Neural progenitor cell (in vitro differentiated cells): ENCODE measurements at regions not wholly inside any gene's neighbourhood (a gene's known extent, or its start where the extent isn't known, plus 50 kb on each side); places are given as distances from the start of the nearest gene placed in this dataset.

ENCODE experiments used
- DNase-seq: peaks from one replicate; pipeline ENCODE4 v3.0.0-alpha.2; 2016; ENCODE audit warnings: low spot score
- H2AFZ ChIP-seq: fragments of 200-600 bp; sonication (generic); replicated peaks from 2 replicates; pipeline ENCODE4 v1.6.1; 2016; ENCODE audit warnings: antibody characterized with exemption
- H3F3A ChIP-seq: fragments of 200-600 bp; sonication (generic); 2 replicates; pipeline ENCODE4 v1.6.1; 2016; ENCODE audit warnings: antibody characterized with exemption, low read depth
- H3K27ac ChIP-seq: fragments of 200-600 bp; sonication (generic); 2 replicates; pipeline ENCODE4 v1.5.1; 2016; ENCODE audit warnings: mild to moderate bottlenecking
- H3K27me3 ChIP-seq: fragments of 200-600 bp; sonication (generic); 2 replicates; pipeline ENCODE4 v1.6.1; 2016; ENCODE audit warnings: mild to moderate bottlenecking, moderate library complexity
- H3K36me3 ChIP-seq: fragments of 200-600 bp; sonication (generic); 2 replicates; pipeline ENCODE4 v1.5.1; 2016
- H3K4me1 ChIP-seq: fragments of 200-600 bp; sonication (generic); 2 replicates; pipeline ENCODE4 v1.6.1; 2016; ENCODE audit warnings: mixed run types
- H3K4me2 ChIP-seq: fragments of 200-600 bp; sonication (generic); 2 replicates; pipeline ENCODE4 v1.6.1; 2016
- H3K4me3 ChIP-seq: fragments of 200-600 bp; sonication (generic); 2 replicates; pipeline ENCODE4 v1.5.1; 2016
- H3K79me2 ChIP-seq: fragments of 200-600 bp; sonication (generic); 2 replicates; pipeline ENCODE4 v1.6.1; 2016; ENCODE audit warnings: low read depth
- H3K9ac ChIP-seq: fragments of 200-600 bp; sonication (generic); 2 replicates; pipeline ENCODE4 v1.6.1; 2016
- H3K9me3 ChIP-seq: fragments of 200-600 bp; sonication (generic); 2 replicates; pipeline ENCODE4 v1.5.1; 2016; ENCODE audit warnings: low read depth
- H4K20me1 ChIP-seq: fragments of 200-600 bp; sonication (generic); 2 replicates; pipeline ENCODE4 v1.6.1; 2016; ENCODE audit warnings: low read depth
- H3K27ac Mint-ChIP-seq: 3 replicates; pipeline ENCODE4 v1.8.0; 2021; ENCODE audit warnings: mixed read lengths
- H3K27me3 Mint-ChIP-seq: 2 replicates; pipeline ENCODE4 v1.8.0; 2022; ENCODE audit warnings: low read depth, mild to moderate bottlenecking, inconsistent platforms, moderate library complexity, mixed read lengths; ENCODE audit not compliant: insufficient read depth
- H3K36me3 Mint-ChIP-seq: 3 replicates; pipeline ENCODE4 v1.8.0; 2021; ENCODE audit warnings: mixed read lengths
- H3K4me1 Mint-ChIP-seq: 3 replicates; pipeline ENCODE4 v1.8.0; 2021; ENCODE audit warnings: mixed read lengths
- H3K4me3 Mint-ChIP-seq: 3 replicates; pipeline ENCODE4 v1.8.0; 2021; ENCODE audit warnings: mild to moderate bottlenecking, moderate library complexity, mixed read lengths
- H3K9me3 Mint-ChIP-seq: 3 replicates; pipeline ENCODE4 v1.8.0; 2020; ENCODE audit warnings: mixed read lengths
- EZH2 ChIP-seq: fragments of 200-600 bp; sonication (generic); IDR thresholded peaks from 2 replicates; pipeline ENCODE4 v1.6.1; 2017; ENCODE audit warnings: antibody characterized with exemption, mild to moderate bottlenecking, moderate library complexity
- EZH2phosphoT487 ChIP-seq: fragments of 200-600 bp; sonication (generic); IDR thresholded peaks from 2 replicates; pipeline ENCODE4 v1.6.1; 2017; ENCODE audit warnings: antibody characterized with exemption
- TF ChIP-seq, protein P1 (sequence below): fragments of 200-600 bp; sonication (generic); IDR thresholded peaks from 2 replicates; pipeline ENCODE4 v1.5.1; 2017; ENCODE audit warnings: antibody characterized with exemption, mild to moderate bottlenecking

DNA sequence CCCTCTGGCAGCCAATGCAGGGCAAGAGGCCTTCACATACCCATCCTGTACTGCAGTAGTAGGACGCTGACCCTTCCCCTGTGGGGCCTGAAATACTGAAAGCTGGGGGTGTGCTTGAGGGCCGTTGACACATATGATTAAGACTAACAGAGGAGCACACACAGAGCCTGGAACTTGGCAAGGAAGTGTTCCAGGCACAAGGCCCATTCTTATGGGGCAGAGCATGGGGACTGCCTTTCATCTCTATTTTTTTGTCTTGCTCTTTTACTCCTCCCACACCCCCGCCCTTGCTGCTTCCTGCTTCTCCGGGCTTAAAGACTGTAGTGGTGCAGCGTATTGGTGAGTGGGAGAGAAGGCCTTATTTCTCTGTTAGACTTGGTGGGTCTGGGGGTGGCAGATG, 137.4 kb downstream of the BACH1 start:
- no peaks in the 10 kb centered on the region for H3K36me3 ChIP-seq
- H3K9me3 ChIP-seq = no peaks in the 10 kb centered on the region
- TF ChIP-seq EZH2 = no peak
- H3K4me1 ChIP-seq = peaks cover 7% of the 10 kb centered on the region
- peaks cover 16% of the 10 kb centered on the region for H3K4me1 Mint-ChIP-seq
- H3K27me3 Mint-ChIP-seq = peaks cover 2% of the 10 kb centered on the region
- H3K9ac ChIP-seq = no peak overlapping the region
- H3K27me3 ChIP-seq = no peaks in the 10 kb centered on the region
- no peak overlapping the region for H3K27ac ChIP-seq
- no peak overlapping the region for H3K4me3 ChIP-seq
- peaks cover 2% of the 10 kb centered on the region for H3K9me3 Mint-ChIP-seq
- peaks cover 3% of the 10 kb centered on the region for H3F3A ChIP-seq
- H3K36me3 Mint-ChIP-seq = peaks cover 3% of the 10 kb centered on the region
- H3K4me2 ChIP-seq = no peak overlapping the region
- H4K20me1 ChIP-seq = no peaks in the 10 kb centered on the region
- H3K79me2 ChIP-seq = no peaks in the 10 kb centered on the region
- H2AFZ ChIP-seq = no peak overlapping the region
- DNase-seq = no peak
- H3K27ac Mint-ChIP-seq = peak overlapping the region; percentile 23
- H3K4me3 Mint-ChIP-seq = no peak overlapping the region

DNA sequence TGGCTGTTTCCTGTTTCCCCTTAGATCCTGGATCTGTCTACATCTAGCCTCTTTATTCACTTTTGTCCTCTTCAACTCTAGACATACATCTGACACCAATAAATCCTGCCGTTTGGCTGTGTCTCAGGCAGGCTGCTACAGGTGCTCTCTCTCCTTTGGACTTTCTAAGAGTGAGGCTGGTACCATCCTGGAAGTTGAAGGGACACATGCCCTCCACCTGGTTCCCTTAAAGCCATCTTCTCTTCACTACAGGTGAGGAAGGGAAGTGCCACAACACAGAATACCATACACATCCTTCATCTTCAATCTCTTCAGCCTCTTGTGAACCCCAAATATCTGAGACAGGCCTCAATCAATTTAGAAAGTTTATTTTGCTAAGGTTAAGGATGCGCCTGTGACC, 137.9 kb downstream of the BACH1 start:
- DNase-seq = no peak
- Histone ChIP-seq H3K27me3 (no peaks in the 10 kb centered on the region), H3K9ac (no peak overlapping the region), H3K27ac (no peak overlapping the region), H2AFZ (no peak overlapping the region), H3K4me2 (no peak overlapping the region), H3K4me3 (no peak overlapping the region), H3K36me3 (no peaks in the 10 kb centered on the region), H3K4me1 (peaks cover 2% of the 10 kb centered on the region), H4K20me1 (no peaks in the 10 kb centered on the region), H3F3A (no peaks in the 10 kb centered on the region), H3K9me3 (no peaks in the 10 kb centered on the region), H3K79me2 (no peaks in the 10 kb centered on the region)
- Mint-ChIP-seq H3K27me3 (peaks cover 2% of the 10 kb centered on the region), H3K27ac (peak overlapping the region; percentile 3), H3K4me1 (peaks cover 14% of the 10 kb centered on the region), H3K4me3 (no peak overlapping the region), H3K9me3 (peaks cover 2% of the 10 kb centered on the region), H3K36me3 (peaks cover 3% of the 10 kb centered on the region)
- no peak for TF ChIP-seq EZH2phosphoT487
- TF ChIP-seq, protein P1, sequence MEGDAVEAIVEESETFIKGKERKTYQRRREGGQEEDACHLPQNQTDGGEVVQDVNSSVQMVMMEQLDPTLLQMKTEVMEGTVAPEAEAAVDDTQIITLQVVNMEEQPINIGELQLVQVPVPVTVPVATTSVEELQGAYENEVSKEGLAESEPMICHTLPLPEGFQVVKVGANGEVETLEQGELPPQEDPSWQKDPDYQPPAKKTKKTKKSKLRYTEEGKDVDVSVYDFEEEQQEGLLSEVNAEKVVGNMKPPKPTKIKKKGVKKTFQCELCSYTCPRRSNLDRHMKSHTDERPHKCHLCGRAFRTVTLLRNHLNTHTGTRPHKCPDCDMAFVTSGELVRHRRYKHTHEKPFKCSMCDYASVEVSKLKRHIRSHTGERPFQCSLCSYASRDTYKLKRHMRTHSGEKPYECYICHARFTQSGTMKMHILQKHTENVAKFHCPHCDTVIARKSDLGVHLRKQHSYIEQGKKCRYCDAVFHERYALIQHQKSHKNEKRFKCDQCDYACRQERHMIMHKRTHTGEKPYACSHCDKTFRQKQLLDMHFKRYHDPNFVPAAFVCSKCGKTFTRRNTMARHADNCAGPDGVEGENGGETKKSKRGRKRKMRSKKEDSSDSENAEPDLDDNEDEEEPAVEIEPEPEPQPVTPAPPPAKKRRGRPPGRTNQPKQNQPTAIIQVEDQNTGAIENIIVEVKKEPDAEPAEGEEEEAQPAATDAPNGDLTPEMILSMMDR = no peak
- no peak for TF ChIP-seq EZH2

DNA sequence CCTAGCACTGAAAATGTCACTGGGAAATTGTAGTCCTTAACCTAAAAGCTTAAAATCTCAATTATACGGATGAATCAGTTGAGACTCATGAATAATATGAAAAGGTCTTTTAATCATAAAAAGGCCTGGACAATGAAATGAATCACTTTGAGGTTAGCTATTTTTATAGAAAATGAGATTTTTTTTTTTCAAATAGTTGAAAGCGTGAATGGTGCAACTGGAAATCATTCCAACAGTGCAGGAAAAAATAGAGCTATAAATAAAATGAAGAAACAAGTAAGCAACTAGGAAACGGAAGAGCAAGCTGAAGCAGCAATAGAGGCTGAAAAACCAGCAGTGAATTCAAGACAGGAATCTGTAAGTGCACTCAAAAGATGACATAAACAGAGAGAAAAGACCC, 142.9 kb downstream of the BACH1 start:
- no peaks in the 10 kb centered on the region for H3K36me3 Mint-ChIP-seq
- DNase-seq = no peak
- Histone ChIP-seq H3F3A (no peaks in the 10 kb centered on the region), H3K79me2 (no peaks in the 10 kb centered on the region), H4K20me1 (no peaks in the 10 kb centered on the region), H3K9me3 (no peaks in the 10 kb centered on the region), H3K9ac (no peak overlapping the region), H3K27me3 (no peaks in the 10 kb centered on the region), H3K36me3 (no peaks in the 10 kb centered on the region), H3K4me2 (no peak overlapping the region), H3K4me3 (no peak overlapping the region), H3K27ac (no peak overlapping the region), H2AFZ (no peak overlapping the region), H3K4me1 (no peaks in the 10 kb centered on the region)
- TF ChIP-seq EZH2 = no peak
- TF ChIP-seq, protein P1 = no peak
- H3K9me3 Mint-ChIP-seq = no peaks in the 10 kb centered on the region
- H3K4me1 Mint-ChIP-seq = peaks cover 14% of the 10 kb centered on the region
- no peak overlapping the region for H3K4me3 Mint-ChIP-seq
- H3K27ac Mint-ChIP-seq = no peak overlapping the region
- peaks cover 2% of the 10 kb centered on the region for H3K27me3 Mint-ChIP-seq

DNA sequence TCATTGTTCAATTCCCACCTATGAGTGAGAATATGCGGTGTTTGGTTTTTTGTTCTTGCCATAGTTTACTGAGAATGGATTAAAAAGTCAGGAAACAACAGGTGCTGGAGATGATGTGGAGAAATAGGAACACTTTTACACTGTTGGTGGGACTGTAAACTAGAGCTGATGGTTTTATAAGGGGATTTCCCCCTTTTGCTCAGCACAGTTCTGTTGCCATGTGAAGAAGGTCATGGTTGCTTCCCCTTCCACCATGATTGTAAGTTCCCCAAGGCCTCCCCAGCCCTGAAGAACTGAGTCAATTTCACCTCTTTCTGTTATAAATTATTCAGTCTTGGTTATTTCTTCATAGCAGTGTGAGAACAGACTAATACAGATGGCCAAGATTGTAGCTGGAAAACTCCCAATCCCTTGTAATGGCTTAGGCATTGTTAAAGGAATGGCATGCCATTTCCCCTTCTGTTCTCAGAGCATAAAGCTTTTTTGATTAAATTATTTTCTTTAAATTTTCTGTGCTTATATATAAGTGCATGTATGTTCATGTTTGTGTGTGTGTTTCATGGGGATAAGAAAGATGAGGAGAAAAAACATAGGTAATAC, 144.8 kb downstream of the BACH1 start:
- DNase-seq = no peak
- Histone ChIP-seq H3K9me3 (no peaks in the 10 kb centered on the region), H3K27me3 (no peaks in the 10 kb centered on the region), H3F3A (no peaks in the 10 kb centered on the region), H3K9ac (no peak overlapping the region), H3K4me2 (no peak overlapping the region), H3K79me2 (no peaks in the 10 kb centered on the region), H3K27ac (no peak overlapping the region), H3K4me1 (no peaks in the 10 kb centered on the region), H3K36me3 (no peaks in the 10 kb centered on the region), H3K4me3 (no peak overlapping the region), H4K20me1 (no peaks in the 10 kb centered on the region), H2AFZ (no peak overlapping the region)
- H3K9me3 Mint-ChIP-seq = peaks cover 2% of the 10 kb centered on the region
- H3K36me3 Mint-ChIP-seq = no peaks in the 10 kb centered on the region
- no peak overlapping the region for H3K4me3 Mint-ChIP-seq
- H3K27ac Mint-ChIP-seq = no peak overlapping the region
- no peaks in the 10 kb centered on the region for H3K27me3 Mint-ChIP-seq
- TF ChIP-seq, protein P1 = no peak
- TF ChIP-seq EZH2 (no peak), EZH2phosphoT487 (no peak)
- H3K4me1 Mint-ChIP-seq = peaks cover 4% of the 10 kb centered on the region
